ENCODE measurements at regions not wholly inside any gene's neighbourhood (a gene's known extent, or its start where the extent isn't known, plus 50 kb on each side); places are given as distances from the start of the nearest gene placed in this dataset.

GRCh38 chr18:66150650-66151049 lies 399.8 kb downstream of the CDH7 start:
- no peak for DNase-seq (ENCODE audit: low read depth in 3 of 3, low spot score in 2 of 3)

GRCh38 chr18:66143029-66143428 lies 392.2 kb downstream of the CDH7 start:
- no peak for DNase-seq (ENCODE audit: low read depth in 3 of 3, low spot score in 2 of 3)

- DNase-seq (ENCODE audit: low read depth in 3 of 3, low spot score in 2 of 3): no peak
Measured at GRCh38 chr18:66141716-66142115, 390.9 kb downstream of the CDH7 start.

- no peak for DNase-seq (ENCODE audit: low read depth in 3 of 3, low spot score in 2 of 3)
Measured at GRCh38 chr18:66138642-66139041, 387.8 kb downstream of the CDH7 start.

- no peak for DNase-seq (ENCODE audit: low read depth in 3 of 3, low spot score in 2 of 3)
Measured at GRCh38 chr18:66136039-66136438, 385.2 kb downstream of the CDH7 start.

- DNase-seq (ENCODE audit: low read depth in 3 of 3, low spot score in 2 of 3): no peak
Measured at GRCh38 chr18:66129248-66129647, 378.4 kb downstream of the CDH7 start.

GRCh38 chr18:66126266-66126665 lies 375.5 kb downstream of the CDH7 start:
- DNase-seq (ENCODE audit: low read depth in 3 of 3, low spot score in 2 of 3): no peak

GRCh38 chr18:66124394-66124793 lies 373.6 kb downstream of the CDH7 start:
- DNase-seq (ENCODE audit: low read depth in 3 of 3, low spot score in 2 of 3): no peak

- no peak for DNase-seq (ENCODE audit: low read depth in 3 of 3, low spot score in 2 of 3)
Measured at GRCh38 chr18:66119347-66119746, 368.5 kb downstream of the CDH7 start.

- DNase-seq (ENCODE audit: low read depth in 3 of 3, low spot score in 2 of 3): no peak
Measured at GRCh38 chr18:66111018-66111417, 360.2 kb downstream of the CDH7 start.

- DNase-seq (ENCODE audit: low read depth in 3 of 3, low spot score in 2 of 3): no peak
Measured at GRCh38 chr18:66110607-66111006, 359.8 kb downstream of the CDH7 start.

GRCh38 chr18:66109981-66110380 lies 359.2 kb downstream of the CDH7 start:
- DNase-seq (ENCODE audit: low read depth in 3 of 3, low spot score in 2 of 3): no peak

- no peak for DNase-seq (ENCODE audit: low read depth in 3 of 3, low spot score in 2 of 3)
Measured at GRCh38 chr18:66107546-66107945, 356.7 kb downstream of the CDH7 start.

GRCh38 chr18:66105016-66105415 lies 354.2 kb downstream of the CDH7 start:
- no peak for DNase-seq (ENCODE audit: low read depth in 3 of 3, low spot score in 2 of 3)

- DNase-seq (ENCODE audit: low read depth in 3 of 3, low spot score in 2 of 3): no peak
Measured at GRCh38 chr18:66103550-66103949, 352.7 kb downstream of the CDH7 start.

- DNase-seq (ENCODE audit: low read depth in 3 of 3, low spot score in 2 of 3): no peak
Measured at GRCh38 chr18:66083078-66083477, 332.3 kb downstream of the CDH7 start.

- no peak for DNase-seq (ENCODE audit: low read depth in 3 of 3, low spot score in 2 of 3)
Measured at GRCh38 chr18:66078925-66079800, 328.4 kb downstream of the CDH7 start.

GRCh38 chr18:66077066-66077465 lies 326.3 kb downstream of the CDH7 start:
- no peak for DNase-seq (ENCODE audit: low read depth in 3 of 3, low spot score in 2 of 3)

GRCh38 chr18:66066191-66066590 lies 315.4 kb downstream of the CDH7 start:
- DNase-seq (ENCODE audit: low read depth in 3 of 3, low spot score in 2 of 3): no peak

- no peak for DNase-seq (ENCODE audit: low read depth in 3 of 3, low spot score in 2 of 3)
Measured at GRCh38 chr18:66048406-66048805, 297.6 kb downstream of the CDH7 start.

GRCh38 chr18:66046032-66046602 lies 295.3 kb downstream of the CDH7 start:
- no peak for DNase-seq (ENCODE audit: low read depth in 3 of 3, low spot score in 2 of 3)

- no peak for DNase-seq (ENCODE audit: low read depth in 3 of 3, low spot score in 2 of 3)
Measured at GRCh38 chr18:66043009-66043408, 292.2 kb downstream of the CDH7 start.

All from right renal cortex interstitium (tissue), 3 donors.